MG63 (cell line): ENCODE measurements at regions not wholly inside any gene's neighbourhood (a gene's known extent, or its start where the extent isn't known, plus 50 kb on each side); places are given as distances from the start of the nearest gene placed in this dataset.
A peak's percentile ranks its signal among the peaks of the same experiment; 100 is the strongest.

ENCODE experiments used
- DNase-seq: peaks from one replicate; pipeline ENCODE4 v3.0.0-alpha.2; 2020
- H3K27me3 ChIP-seq: fragments of 250-450 bp; sonication (Bioruptor Pico); 2 replicates; pipeline ENCODE4 v1.5.1; 2020; ENCODE audit warnings: mild to moderate bottlenecking, moderate library complexity
- H3K36me3 ChIP-seq: fragments of 250-450 bp; sonication (Bioruptor Pico); 2 replicates; pipeline ENCODE4 v1.5.1; 2020; ENCODE audit warnings: mild to moderate bottlenecking, moderate library complexity
- H3K4me3 ChIP-seq: fragments of 250-450 bp; sonication (Bioruptor Pico); 2 replicates; pipeline ENCODE4 v1.5.1; 2020; ENCODE audit warnings: mild to moderate bottlenecking, moderate library complexity
- H3K9me3 ChIP-seq: fragments of 250-450 bp; sonication (Bioruptor Pico); 2 replicates; pipeline ENCODE4 v1.5.1; 2020; ENCODE audit warnings: mild to moderate bottlenecking, moderate library complexity

DNA sequence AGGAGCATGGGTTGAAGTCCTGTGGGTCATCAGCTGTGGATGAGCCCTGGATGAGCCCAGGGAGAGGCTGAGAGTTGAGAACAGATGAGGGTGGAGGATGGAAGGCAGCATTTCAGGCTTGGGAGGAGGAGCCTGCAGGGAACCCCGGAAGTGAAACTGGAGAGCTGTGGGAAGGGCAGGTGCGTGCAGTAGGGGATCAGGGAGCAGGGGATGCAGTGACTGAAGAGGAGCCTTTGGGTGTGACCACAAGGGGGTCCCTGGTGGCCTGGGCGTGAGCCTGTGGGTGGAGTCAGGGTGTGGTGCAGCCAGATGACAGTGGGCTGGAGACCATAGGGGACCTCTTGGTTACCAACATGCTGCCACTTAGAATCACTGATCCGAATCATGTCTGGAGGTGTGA lies 115.5 kb downstream of the PAPOLA start:
- H3K9me3 ChIP-seq = no peaks in the 10 kb centered on the region
- no peaks in the 10 kb centered on the region for H3K27me3 ChIP-seq
- no peak for DNase-seq
- no peak overlapping the region for H3K4me3 ChIP-seq
- H3K36me3 ChIP-seq = no peaks in the 10 kb centered on the region

DNA sequence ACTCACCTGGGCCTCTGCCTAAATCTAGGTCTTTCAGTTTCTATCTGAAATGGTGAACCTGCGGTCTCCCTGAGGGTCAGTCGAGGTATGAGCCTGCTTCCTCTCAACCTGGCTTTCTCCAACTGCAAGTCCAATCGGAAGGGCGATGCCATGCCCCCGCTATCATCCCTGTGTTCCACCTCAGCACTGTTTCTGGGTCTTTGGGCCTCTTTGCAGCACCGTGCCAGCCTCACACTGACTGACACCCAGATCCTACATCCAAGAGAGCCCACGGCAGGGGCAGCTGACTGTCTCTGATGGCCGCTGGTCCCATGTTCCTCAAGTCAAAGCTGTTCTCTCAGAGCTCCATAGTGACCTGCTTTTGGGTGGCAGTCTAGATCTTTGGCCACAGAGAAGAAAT lies 120.7 kb downstream of the PAPOLA start:
- H3K36me3 ChIP-seq = no peaks in the 10 kb centered on the region
- H3K27me3 ChIP-seq = no peaks in the 10 kb centered on the region
- no peak for DNase-seq
- no peaks in the 10 kb centered on the region for H3K9me3 ChIP-seq
- no peak overlapping the region for H3K4me3 ChIP-seq

DNA sequence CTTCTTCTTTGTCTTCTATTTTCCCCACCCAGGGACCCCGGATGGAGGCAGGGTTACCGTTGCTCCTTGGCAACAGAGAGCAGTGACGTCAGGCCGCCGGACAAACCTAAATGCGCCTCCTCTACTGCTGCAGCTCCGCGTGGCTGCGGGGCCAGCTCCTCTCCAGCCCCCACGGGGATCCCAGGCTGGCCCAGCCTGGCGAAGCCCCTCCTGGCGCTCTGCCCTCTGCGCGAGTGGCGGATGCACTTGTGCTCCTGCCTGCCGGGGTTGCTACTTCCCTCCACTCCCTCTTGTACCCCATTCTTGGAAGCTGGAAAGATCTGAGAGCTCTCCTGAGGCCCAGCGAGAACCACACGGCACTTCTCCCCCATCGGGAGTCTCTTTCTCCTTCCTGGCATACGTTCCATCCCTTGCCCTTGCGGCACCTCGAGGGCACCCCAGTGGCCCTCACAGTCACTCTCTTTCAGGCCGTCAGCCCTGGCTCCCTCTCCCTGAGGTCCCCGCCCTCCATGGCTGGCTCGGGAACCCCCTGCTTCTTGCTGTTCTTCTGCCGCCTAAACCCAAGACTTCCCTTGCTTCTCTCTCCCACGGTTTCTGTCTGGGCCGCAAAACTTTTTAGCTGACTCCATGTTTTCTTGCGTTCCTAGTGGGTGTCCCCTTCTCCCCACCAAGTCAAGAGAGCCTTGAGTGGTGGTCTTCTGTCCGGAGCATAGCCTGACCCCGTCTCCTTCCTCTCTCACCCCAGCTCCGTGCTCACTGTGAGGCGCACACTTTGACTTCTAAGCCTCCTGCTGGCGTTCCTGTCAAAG lies 121.7 kb downstream of the PAPOLA start:
- Histone ChIP-seq H3K4me3 (no peak overlapping the region), H3K36me3 (no peaks in the 10 kb centered on the region), H3K9me3 (no peaks in the 10 kb centered on the region), H3K27me3 (no peaks in the 10 kb centered on the region)
- DNase-seq = no peak

DNA sequence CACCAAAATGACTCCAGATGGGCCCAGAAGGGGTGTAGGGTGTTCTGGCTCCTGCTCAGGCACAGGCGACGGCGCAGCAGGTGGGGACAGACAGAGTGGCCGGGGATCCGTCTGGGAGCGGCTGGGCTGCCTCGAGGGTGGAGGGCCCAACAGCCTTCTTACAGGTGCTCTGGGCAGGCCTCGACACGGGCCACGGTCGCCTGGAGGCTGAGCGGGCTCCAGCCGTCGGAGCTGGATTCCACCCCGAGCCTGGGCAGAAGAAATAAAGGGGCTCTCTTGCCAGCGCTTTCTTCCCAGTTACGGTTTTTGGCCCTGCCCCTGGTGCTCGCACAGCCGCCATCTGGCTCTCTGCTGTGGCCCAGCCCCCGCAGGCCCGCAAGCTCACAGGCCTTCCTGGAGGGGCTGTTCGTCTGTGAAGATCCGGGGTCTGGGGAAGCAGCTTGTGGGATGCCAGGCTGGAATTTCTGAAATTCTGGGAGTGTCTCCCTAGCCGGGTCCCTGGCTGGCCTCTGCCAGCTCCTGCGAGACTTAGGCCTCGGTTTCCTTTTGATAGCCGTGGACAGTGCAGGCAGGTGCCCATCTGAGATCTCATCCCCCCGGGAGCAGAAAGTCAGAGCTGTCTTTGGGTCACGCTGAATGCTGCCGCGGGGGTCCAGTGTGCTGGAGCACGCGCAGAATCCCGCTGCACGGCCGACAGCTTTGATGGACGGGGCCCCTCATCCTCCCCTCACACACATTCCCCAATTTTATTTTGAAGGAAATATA lies 122.7 kb downstream of the PAPOLA start:
- DNase-seq = no peak
- no peaks in the 10 kb centered on the region for H3K9me3 ChIP-seq

DNA sequence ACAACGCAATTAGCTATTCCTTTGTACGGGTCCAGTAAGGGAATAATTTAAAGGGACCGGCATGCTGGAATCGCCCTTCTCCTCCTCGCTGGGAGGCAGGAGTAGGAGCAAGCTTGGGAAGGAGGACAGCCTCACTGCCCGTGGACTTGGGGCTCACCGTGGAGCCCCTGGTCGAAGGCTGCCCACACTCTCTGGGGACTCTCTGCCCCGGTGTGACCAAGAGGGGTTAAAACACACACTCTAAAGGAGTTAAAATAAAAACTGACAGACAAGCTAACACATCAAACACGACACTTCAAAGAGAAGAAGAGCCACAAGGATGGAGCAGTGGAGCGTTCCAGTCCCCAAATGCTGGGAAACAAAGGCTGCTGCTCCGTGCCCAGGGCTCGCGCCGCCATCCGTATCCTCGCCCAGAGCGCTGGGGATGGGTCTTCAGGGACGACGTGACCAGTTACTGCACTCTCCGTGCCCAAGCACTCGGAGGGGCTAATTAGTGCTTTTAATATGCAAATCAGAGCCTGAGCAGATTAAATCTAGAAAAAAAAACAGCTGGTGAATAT lies 123.3 kb downstream of the PAPOLA start:
- no peaks in the 10 kb centered on the region for H3K9me3 ChIP-seq

More for the DNA sequence above, 122.7 kb downstream of the PAPOLA start:
- H3K36me3 ChIP-seq = no peaks in the 10 kb centered on the region
- H3K27me3 ChIP-seq = no peaks in the 10 kb centered on the region
- H3K4me3 ChIP-seq = no peak overlapping the region

DNA sequence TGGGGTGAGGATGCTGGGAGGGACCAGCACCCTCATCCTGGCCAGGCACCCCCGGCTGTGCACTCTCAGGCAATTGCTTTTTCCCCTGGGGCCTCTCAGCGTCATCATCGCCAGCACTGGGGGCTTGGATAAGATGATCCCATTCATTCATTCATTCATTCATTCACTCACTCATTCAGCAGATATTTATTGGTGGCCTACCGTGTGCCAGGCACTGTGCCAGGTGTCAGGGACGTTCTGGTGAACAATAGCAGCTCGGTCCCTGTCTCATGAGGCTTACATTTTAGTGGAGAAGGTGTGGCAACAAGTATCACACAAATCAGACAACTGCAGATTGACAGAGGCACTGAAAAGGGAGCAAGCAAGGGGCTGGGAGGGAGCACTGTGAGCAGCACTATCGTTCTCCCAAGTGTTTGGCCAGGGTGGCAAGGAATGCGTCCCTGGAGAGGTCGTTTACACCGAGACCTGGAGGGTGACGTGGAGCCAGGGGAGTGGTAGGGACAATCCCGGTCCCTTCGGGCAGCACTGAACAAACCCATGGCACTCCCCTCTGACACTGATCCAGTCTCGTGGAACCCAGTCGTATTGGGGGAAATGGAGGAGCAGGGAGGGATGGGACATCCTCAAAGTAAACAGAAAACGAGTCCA lies 124.1 kb downstream of the PAPOLA start:
- DNase-seq = no peak
- Histone ChIP-seq H3K9me3 (no peaks in the 10 kb centered on the region), H3K36me3 (no peaks in the 10 kb centered on the region), H3K4me3 (no peak overlapping the region), H3K27me3 (no peaks in the 10 kb centered on the region)

More for the DNA sequence above, 123.3 kb downstream of the PAPOLA start:
- H3K4me3 ChIP-seq = no peak overlapping the region
- no peaks in the 10 kb centered on the region for H3K36me3 ChIP-seq
- no peaks in the 10 kb centered on the region for H3K27me3 ChIP-seq
- DNase-seq = no peak

DNA sequence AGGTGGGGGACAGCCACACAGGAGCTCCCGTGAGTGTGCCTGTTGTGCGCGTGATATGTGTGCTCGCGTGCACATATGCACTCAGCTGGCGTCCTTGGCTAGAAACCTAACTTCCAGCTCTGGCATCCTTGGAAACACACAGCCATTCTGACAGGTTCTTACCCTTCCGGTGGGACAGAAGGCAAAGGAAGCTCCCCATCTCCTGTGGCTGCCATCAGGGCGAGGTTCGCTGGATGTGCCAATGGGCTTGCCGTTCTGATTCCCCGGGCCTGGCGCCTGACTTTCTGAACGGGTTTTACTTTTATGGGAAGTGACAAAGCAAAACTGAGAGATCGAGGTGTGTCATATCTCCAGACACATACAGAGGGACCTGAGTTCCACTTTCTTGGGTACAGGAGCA lies 124.7 kb downstream of the PAPOLA start:
- no peaks in the 10 kb centered on the region for H3K9me3 ChIP-seq
- no peaks in the 10 kb centered on the region for H3K27me3 ChIP-seq
- H3K4me3 ChIP-seq = no peak overlapping the region
- no peaks in the 10 kb centered on the region for H3K36me3 ChIP-seq
- no peak for DNase-seq

DNA sequence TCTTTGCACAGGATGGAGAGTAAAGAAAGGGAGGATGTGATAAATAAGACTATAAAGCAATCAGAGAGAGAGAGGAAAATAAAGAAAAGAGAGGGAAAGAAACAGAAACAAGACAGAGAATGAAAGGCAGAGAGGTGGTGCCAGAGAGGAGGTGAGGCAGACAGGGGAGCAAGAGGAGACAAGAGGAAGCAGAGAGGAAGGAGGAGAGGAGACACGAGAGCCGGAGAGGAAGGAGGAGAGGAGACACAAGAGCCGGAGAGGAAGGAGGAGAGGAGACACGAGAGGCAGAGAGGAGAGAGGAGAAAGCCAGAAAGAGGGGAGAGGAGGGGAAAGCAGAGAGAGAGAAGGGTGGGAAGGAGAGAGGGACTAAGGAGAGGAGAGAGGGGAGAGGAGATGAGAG lies 125.2 kb downstream of the PAPOLA start:
- no peak for DNase-seq
- H3K9me3 ChIP-seq = no peaks in the 10 kb centered on the region
- H3K36me3 ChIP-seq = no peaks in the 10 kb centered on the region
- no peak overlapping the region for H3K4me3 ChIP-seq
- H3K27me3 ChIP-seq = no peaks in the 10 kb centered on the region

DNA sequence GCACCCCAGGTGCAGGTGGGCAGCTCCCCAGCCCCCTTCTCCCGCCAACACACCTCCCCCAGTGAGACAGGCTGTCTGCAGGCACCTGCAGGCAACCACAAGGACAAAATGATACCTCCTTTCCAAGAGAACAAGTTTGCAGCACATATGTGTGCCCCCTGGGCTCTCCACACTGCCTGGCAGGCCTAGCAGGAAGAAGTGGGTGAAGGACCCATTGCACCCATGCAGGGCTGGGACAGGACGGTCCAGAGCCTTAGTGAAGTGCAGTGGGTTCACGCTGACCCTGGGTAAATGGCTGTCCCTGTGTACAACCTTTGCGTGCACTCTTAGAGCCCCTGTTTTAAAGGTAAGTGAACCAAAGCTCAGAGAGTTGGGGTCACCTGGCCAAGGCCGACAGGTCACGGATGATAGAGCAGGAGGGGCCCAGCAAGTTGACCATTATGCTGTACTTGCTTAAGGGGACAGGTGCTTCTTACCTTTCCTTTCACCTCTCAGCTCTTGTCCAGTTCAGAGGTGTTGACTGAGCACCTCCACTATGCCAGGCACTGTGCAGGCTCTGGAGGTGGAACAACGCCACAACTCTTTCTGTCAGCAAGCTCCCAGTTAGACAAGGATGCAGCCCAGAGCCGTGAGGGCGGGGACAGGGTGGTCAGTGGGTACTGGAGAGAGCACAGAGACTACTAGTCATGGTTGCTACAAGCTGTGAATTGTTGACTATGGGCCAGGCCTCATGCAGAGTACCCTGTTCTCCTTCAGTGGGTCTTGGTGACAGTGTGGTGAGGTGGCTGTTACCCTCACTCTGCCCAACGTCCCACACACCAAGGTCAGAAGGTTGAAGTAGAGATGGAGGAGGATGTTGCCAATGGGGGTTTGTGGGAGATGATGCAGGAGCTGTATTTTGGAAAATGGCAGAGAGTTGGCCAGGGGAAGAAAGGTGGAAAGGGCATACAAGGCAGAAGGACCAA lies 125.9 kb downstream of the PAPOLA start:
- DNase-seq = no peak
- no peaks in the 10 kb centered on the region for H3K9me3 ChIP-seq
- no peaks in the 10 kb centered on the region for H3K36me3 ChIP-seq
- H3K27me3 ChIP-seq = no peaks in the 10 kb centered on the region
- no peak overlapping the region for H3K4me3 ChIP-seq

DNA sequence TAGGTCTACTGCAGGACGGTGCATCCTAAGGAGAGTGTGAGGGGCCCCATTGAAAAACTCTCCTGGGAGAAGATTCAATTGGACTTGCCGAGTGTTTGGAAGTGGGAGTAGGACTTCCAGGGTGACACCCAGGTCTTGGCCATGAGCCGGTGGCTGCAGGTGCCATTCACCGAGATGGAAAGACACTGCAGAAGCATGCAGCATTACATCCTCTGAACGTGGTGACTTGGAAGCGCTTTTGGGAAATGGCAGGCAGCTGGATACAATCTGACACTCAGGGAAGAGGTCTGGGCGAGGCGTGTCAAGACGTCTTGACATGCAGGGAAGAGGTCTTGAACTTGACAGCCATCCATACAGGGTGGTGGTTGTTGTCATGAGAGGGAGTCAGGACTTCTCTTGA lies 126.9 kb downstream of the PAPOLA start:
- Histone ChIP-seq H3K36me3 (no peaks in the 10 kb centered on the region), H3K9me3 (no peaks in the 10 kb centered on the region), H3K27me3 (no peaks in the 10 kb centered on the region), H3K4me3 (no peak overlapping the region)
- DNase-seq = no peak

DNA sequence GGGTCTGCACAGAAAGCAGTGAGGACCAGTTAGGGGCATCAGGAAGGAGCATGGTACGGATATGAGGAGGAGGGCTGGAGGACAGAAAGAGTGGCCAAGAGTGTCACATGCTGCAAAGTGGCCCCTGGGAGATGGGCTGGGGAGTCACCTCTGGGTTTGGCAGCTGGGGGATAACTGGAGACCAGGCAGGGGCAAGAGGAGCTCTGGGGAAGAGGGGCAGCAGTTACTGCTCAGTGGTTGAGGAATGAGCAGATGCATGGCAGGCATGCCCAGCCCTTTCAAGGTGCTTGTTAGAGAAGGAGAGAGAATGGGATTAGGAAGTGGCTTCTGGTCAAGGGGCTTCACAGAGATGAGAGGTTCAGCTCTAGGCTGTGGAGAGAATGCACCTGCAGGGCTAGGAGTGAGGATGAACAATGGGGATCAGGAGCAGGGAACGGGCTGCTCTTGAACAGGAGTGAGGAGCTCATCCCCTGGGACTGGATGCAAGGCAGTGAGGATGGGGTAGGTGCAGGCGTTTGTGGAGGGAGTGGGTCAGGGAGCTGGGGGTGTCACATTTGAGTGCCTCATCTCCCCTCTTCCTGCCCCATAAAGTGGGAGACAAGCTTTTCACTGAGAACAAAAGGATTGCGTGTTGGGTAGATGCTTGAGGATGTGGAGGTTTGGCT lies 127.5 kb downstream of the PAPOLA start:
- Histone ChIP-seq H3K36me3 (no peaks in the 10 kb centered on the region), H3K27me3 (no peaks in the 10 kb centered on the region), H3K4me3 (no peak overlapping the region), H3K9me3 (no peaks in the 10 kb centered on the region)
- DNase-seq = no peak

DNA sequence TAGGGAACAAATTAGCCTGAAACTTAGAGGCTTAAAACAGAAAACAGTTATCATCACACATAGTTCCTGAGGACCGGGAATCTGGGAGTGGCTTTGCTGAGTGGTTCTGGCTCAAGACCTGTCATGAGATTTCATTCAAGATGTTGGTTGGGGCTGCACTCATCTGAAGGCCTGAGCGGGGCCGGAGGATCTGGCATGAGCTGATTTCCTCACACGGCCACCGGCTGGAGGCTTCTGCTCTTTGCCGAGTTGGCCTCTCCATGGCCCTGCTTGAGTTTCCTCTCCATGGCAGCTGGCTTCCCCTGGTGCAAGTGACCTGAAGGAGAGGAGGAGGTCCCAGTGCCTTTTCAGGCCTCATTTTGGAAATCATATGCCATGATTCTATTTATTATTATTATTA lies 128.1 kb downstream of the PAPOLA start:
- Histone ChIP-seq H3K9me3 (no peaks in the 10 kb centered on the region), H3K36me3 (no peaks in the 10 kb centered on the region), H3K27me3 (no peaks in the 10 kb centered on the region), H3K4me3 (no peak overlapping the region)
- DNase-seq = no peak

DNA sequence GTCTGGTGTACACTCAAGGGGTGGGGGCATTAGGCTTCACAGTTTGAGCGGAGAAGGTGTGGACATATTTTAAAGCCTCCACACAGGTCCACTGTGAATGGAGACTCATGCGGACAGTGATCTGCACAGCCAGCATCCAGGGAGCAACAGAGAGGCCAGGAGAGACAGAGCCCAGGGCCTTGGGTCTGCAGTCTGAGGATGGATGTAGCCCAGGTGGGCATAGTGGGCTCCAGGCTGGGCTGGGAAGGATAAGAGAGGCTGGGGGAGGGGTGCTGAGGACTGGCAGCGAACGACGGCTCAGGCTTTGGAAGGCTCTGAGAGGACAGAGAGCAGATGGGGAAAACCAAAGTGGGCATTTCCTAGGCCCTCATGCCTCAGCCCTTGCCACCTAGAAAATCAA lies 128.8 kb downstream of the PAPOLA start:
- no peaks in the 10 kb centered on the region for H3K36me3 ChIP-seq
- H3K4me3 ChIP-seq = no peak overlapping the region
- no peaks in the 10 kb centered on the region for H3K27me3 ChIP-seq
- no peak for DNase-seq
- no peaks in the 10 kb centered on the region for H3K9me3 ChIP-seq

DNA sequence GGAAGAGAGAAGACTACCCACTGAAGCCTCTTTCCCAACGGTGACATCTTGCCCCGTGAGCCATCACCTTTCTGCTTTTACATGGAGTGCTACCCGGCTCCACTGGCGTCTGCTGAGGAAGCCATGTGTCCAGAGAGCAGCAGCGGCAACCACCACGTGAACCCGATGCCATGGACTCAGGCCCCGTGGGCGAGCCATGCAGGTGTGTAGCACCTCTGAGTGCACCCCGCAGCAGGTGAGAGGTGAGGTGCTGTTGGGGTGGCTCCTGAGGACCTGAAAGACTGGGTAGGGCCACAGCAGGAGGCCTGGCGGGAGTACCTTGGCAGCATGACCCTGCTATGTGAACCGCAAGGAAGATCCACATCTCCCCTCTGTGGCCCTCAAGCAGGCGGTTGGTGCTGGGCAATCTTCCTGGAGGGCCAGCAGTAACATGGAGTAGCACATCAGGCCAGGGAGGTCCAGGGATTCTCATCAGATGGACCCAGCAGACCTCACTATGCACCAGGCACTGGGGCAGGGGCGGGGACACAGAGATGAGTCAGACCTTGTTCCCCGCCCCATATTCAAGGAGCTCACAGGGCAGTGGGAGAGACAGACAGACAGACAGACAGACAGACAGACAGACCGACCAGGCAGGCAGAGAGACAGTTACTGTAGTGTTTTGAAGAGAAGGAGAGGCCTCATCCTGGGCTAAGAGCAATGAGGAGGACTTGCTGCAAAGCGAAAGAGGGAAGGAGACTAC lies 129.6 kb downstream of the PAPOLA start:
- no peaks in the 10 kb centered on the region for H3K36me3 ChIP-seq
- H3K9me3 ChIP-seq = no peaks in the 10 kb centered on the region
- peak; percentile 4 for DNase-seq
- H3K4me3 ChIP-seq = no peak overlapping the region
- H3K27me3 ChIP-seq = no peaks in the 10 kb centered on the region

DNA sequence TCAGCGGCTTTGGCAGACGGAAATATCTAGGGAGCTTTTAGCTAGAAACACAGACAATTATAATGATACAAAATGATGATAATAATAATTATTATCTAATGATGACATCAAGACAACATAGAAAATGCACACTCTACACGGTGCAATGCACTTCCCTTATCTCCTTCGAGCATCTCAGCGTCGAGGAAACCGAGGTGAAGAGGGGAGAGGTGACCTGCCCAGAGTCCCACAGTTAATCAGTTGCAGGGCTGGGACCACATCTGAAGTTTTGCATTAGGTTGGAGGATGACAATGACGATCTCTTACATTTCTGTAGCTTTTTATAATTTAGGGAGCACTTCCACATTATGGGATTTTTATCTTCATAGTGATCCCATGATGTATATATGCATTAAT lies 130.2 kb downstream of the PAPOLA start:
- H3K4me3 ChIP-seq = no peak overlapping the region
- no peaks in the 10 kb centered on the region for H3K9me3 ChIP-seq
- H3K36me3 ChIP-seq = no peaks in the 10 kb centered on the region
- no peaks in the 10 kb centered on the region for H3K27me3 ChIP-seq
- DNase-seq = no peak
